ENCODE measurements at regions not wholly inside any gene's neighbourhood (a gene's known extent, or its start where the extent isn't known, plus 50 kb on each side); places are given as distances from the start of the nearest gene placed in this dataset.

DNA sequence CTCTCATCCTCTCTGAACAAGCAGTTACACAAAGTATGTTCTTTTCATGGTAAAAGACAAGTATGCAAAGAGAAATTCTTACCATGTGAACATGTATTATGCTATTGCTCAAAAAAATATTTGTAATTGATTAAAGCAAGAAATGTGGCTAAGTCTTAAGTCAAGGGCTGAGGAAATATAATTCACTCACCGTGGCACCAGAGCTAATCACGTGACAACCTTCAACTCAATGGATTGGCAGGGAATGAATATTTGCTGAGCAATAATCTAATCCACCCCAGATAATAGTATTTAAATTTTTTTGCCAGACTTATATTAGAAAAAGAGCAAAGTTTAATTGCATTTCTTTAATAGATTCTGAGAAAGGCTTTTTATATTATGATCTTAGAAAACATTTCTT lies 310.2 kb downstream of the HS3ST1 start:
- Histone ChIP-seq H3K36me3 (ENCODE audit: control insufficient read depth, insufficient read depth, low read length) (no peaks in the 10 kb centered on the region), H3K27me3 (ENCODE audit: control insufficient read depth, insufficient read depth, low read length) (no peaks in the 10 kb centered on the region)
- no peak for DNase-seq (ENCODE audit: low read depth)

DNA sequence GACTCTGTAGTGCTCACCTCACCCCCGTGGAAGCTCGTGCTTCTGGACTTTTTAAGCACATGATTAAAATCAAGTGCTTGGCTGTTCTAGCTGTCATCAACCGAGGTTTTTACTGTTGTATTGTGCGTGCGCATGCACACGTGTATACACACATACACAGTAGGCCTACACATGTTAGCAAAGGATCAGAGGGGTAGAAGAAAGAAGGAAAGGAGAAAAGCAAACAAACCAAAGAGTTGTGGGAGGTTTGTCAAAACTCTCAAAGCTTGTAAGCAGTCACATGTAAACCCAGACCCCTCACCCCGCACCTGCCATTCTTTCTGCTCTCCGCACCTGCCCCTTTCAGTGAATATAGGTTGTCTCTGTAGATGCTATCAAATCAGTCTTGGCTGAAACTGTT lies 311.8 kb downstream of the HS3ST1 start:
- Histone ChIP-seq H3K4me3 (ENCODE audit: low read depth, low read length) (no peak overlapping the region), H3K36me3 (ENCODE audit: control insufficient read depth, insufficient read depth, low read length) (no peaks in the 10 kb centered on the region), H3K27me3 (ENCODE audit: control insufficient read depth, insufficient read depth, low read length) (no peaks in the 10 kb centered on the region)
- DNase-seq (ENCODE audit: low read depth): no peak
- TF ChIP-seq, protein P1, sequence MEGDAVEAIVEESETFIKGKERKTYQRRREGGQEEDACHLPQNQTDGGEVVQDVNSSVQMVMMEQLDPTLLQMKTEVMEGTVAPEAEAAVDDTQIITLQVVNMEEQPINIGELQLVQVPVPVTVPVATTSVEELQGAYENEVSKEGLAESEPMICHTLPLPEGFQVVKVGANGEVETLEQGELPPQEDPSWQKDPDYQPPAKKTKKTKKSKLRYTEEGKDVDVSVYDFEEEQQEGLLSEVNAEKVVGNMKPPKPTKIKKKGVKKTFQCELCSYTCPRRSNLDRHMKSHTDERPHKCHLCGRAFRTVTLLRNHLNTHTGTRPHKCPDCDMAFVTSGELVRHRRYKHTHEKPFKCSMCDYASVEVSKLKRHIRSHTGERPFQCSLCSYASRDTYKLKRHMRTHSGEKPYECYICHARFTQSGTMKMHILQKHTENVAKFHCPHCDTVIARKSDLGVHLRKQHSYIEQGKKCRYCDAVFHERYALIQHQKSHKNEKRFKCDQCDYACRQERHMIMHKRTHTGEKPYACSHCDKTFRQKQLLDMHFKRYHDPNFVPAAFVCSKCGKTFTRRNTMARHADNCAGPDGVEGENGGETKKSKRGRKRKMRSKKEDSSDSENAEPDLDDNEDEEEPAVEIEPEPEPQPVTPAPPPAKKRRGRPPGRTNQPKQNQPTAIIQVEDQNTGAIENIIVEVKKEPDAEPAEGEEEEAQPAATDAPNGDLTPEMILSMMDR (IDR thresholded peaks at IDR 0.05; ENCODE audit: insufficient read depth, low read length, poor library complexity, severe bottlenecking): no peak

More for the DNA sequence above, 310.2 kb downstream of the HS3ST1 start:
- H3K4me3 ChIP-seq (ENCODE audit: low read depth, low read length): no peak overlapping the region
- TF ChIP-seq, protein P1 (IDR thresholded peaks at IDR 0.05; ENCODE audit: insufficient read depth, low read length, poor library complexity, severe bottlenecking): no peak

DNA sequence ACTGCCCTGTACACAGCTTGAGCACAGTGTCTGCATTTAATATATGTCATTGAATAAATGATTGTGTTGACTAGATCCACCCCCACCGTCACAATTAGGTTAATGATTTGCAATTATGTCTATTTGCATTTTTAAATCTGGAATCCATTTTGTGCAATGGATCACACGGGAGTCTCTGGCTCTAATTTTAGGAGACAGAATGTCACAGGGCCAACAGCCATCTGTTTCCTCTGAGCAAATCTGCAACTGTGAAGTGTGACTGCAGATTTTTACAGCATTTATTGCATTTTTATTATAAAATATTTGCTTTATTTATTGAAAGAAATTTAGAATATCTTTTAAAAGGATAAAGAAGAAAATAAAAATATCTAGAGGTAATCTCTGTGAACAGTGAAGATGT lies 316.8 kb downstream of the HS3ST1 start:
- TF ChIP-seq, protein P1 (IDR thresholded peaks at IDR 0.05; ENCODE audit: insufficient read depth, low read length, poor library complexity, severe bottlenecking): no peak
- no peaks in the 10 kb centered on the region for H3K27me3 ChIP-seq (ENCODE audit: control insufficient read depth, insufficient read depth, low read length)
- no peak overlapping the region for H3K4me3 ChIP-seq (ENCODE audit: low read depth, low read length)

DNA sequence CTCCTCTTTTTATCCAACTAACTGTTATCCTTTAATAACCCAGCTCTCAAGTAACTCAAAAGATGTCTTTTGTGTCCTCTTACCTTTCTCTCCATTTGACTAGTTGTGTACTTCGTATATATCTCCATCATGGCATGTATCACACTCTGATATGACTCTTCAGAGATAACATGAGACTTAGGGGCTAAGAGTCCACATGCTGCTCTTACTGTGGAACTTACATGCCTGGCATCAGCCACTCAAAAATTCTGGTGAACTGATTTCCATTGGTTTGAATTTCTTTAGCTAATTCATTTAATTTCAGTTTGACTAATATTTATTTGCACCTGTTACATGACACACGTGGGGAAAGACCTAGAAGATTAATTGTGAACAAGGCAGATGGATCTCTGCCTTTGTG lies 317.3 kb downstream of the HS3ST1 start:
- no peak for DNase-seq (ENCODE audit: low read depth)
- H3K27me3 ChIP-seq (ENCODE audit: control insufficient read depth, insufficient read depth, low read length): no peaks in the 10 kb centered on the region
- TF ChIP-seq, protein P1 (IDR thresholded peaks at IDR 0.05; ENCODE audit: insufficient read depth, low read length, poor library complexity, severe bottlenecking): no peak
- H3K4me3 ChIP-seq (ENCODE audit: low read depth, low read length): no peak overlapping the region
- no peaks in the 10 kb centered on the region for H3K36me3 ChIP-seq (ENCODE audit: control insufficient read depth, insufficient read depth, low read length)

More for the DNA sequence above, 316.8 kb downstream of the HS3ST1 start:
- no peak for DNase-seq (ENCODE audit: low read depth)
- no peaks in the 10 kb centered on the region for H3K36me3 ChIP-seq (ENCODE audit: control insufficient read depth, insufficient read depth, low read length)

DNA sequence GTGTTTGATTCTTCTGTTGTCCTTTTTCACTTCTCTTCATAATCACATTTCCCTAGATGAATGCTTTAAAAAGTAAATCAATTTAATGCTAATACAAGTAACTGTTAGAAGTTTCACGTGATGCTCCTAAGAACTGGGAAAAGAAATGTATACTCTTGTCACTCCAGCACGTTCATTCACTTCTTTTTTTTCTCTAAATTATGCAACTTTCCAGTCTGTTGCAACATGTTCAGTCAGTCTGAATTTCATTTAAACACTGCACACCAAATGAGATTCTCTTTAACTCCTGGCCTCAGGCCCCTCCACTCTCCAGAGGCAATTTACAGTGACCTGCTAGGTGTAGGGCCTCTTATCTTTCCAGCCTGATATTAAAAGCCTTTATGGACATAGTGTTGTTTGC lies 321.9 kb downstream of the HS3ST1 start:
- TF ChIP-seq, protein P1 (IDR thresholded peaks at IDR 0.05; ENCODE audit: insufficient read depth, low read length, poor library complexity, severe bottlenecking): no peak
- no peak overlapping the region for H3K4me3 ChIP-seq (ENCODE audit: low read depth, low read length)
- H3K27me3 ChIP-seq (ENCODE audit: control insufficient read depth, insufficient read depth, low read length): no peaks in the 10 kb centered on the region
- no peaks in the 10 kb centered on the region for H3K36me3 ChIP-seq (ENCODE audit: control insufficient read depth, insufficient read depth, low read length)
- DNase-seq (ENCODE audit: low read depth): no peak

DNA sequence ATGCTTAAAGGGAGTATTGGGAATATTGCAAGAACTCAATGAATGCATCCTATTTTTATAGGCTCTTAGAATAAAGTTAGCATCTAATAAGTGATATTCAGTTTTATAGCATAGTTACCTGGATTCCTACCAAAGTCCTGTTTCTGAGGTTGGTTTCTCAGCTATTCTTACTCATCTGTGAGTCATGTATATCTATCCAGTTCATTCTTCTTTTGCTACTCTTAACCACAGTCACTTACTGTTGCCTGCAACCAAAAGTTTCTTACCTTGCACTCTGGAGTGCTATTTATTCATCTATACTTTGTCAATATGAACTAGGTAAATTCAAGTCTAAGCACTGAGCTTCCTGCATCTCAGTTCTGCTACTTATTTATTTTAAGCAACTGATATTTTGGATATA lies 322.5 kb downstream of the HS3ST1 start:
- no peaks in the 10 kb centered on the region for H3K36me3 ChIP-seq (ENCODE audit: control insufficient read depth, insufficient read depth, low read length)
- no peak for DNase-seq (ENCODE audit: low read depth)
- no peak overlapping the region for H3K4me3 ChIP-seq (ENCODE audit: low read depth, low read length)
- H3K27me3 ChIP-seq (ENCODE audit: control insufficient read depth, insufficient read depth, low read length): no peaks in the 10 kb centered on the region
- TF ChIP-seq, protein P1 (IDR thresholded peaks at IDR 0.05; ENCODE audit: insufficient read depth, low read length, poor library complexity, severe bottlenecking): no peak

Measured in kidney epithelial cell (primary cell).